ENCODE measurements at regions not wholly inside any gene's neighbourhood (a gene's known extent, or its start where the extent isn't known, plus 50 kb on each side); places are given as distances from the start of the nearest gene placed in this dataset.

- Histone ChIP-seq H3K27ac (no peak overlapping the region), H3K4me3 (no peak overlapping the region), H3K9me3 (no peaks in the 10 kb centered on the region), H3K27me3 (no peaks in the 10 kb centered on the region), H3K36me3 (no peaks in the 10 kb centered on the region), H3K4me1 (no peaks in the 10 kb centered on the region)
- intact Hi-C loops (cut with DNase I), result no loop called here
- no peak for DNase-seq
- TF ChIP-seq, protein P1, sequence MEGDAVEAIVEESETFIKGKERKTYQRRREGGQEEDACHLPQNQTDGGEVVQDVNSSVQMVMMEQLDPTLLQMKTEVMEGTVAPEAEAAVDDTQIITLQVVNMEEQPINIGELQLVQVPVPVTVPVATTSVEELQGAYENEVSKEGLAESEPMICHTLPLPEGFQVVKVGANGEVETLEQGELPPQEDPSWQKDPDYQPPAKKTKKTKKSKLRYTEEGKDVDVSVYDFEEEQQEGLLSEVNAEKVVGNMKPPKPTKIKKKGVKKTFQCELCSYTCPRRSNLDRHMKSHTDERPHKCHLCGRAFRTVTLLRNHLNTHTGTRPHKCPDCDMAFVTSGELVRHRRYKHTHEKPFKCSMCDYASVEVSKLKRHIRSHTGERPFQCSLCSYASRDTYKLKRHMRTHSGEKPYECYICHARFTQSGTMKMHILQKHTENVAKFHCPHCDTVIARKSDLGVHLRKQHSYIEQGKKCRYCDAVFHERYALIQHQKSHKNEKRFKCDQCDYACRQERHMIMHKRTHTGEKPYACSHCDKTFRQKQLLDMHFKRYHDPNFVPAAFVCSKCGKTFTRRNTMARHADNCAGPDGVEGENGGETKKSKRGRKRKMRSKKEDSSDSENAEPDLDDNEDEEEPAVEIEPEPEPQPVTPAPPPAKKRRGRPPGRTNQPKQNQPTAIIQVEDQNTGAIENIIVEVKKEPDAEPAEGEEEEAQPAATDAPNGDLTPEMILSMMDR (IDR thresholded peaks at IDR 0.05), result no peak
- TF ChIP-seq EP300 (IDR thresholded peaks at IDR 0.05) (no peak), POLR2A (IDR thresholded peaks at IDR 0.05) (no peak), POLR2AphosphoS5 (IDR thresholded peaks at IDR 0.05) (no peak)
- 86 to 90% methylated on average over 7 of the region's 7 CpGs for WGBS, 2 donors
Measured at GRCh38 chr12:60872219-60872618, 1276.4 kb downstream of the SLC16A7 start.

DNA sequence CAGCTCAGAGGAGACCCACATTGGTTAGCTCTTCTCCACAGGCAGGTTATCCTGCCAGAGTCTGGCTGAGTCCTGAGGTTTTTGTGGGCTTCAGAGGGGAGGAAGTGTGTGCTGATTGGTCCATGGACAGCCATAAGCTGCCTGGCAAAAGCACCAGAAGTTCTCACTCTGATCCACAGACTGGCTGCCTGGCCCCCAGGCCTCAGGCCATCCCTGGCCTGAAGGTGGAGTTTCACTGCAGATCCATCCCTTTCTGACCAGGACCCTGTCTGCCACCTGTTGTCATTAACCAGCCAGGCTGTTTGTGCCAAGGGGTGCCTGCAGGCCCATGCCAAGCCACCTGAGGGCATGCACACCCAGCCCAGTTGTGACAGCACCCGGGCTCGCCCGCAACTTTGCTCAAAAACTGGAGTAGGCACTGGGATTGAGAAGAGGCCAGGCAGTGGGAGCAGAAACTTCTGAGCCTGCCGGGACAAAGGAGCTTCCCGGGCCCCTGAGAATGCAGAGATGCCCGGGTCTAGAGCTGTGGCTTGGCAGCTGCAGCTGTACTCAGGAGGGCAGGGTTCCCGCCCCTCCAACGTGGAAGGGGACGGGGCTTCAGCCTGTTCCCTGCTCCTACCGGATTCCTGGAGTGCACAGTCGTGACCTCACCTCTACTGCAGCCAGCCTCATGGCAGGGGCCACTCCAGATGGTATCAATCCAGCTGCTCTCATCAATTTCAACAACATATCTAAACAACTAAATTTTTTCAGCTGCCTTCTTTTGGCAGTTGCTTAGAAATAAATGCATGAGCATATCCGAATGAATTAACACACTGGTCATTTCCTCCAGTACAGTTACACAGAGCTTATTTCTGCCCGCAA is 1277.3 kb downstream of the SLC16A7 start:
- WGBS, 2 donors, result 73 to 77% methylated on average over 13 of the region's 13 CpGs

DNA sequence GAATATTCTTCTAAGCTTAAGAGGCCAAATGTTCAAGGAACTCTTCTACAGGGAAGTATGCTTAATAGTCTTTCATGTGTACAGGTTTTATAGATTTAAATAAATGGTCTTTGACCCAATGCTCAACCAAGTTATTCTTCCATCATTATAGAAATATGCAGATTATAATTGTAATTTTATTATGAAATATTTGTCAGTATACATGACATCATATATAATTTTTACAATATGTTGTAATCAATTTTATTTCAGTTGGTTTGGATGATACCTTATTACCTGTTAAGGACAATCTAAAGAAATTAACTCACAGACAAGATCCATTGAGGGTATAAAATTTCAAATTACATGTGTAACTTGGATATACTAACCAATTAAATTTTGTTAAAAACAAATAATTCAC is 1278.3 kb downstream of the SLC16A7 start:
- no peaks in the 10 kb centered on the region for H3K9me3 ChIP-seq
- TF ChIP-seq, protein P1 (IDR thresholded peaks at IDR 0.05), result no peak
- TF ChIP-seq POLR2AphosphoS5 (IDR thresholded peaks at IDR 0.05) (no peak), POLR2A (IDR thresholded peaks at IDR 0.05) (no peak), EP300 (IDR thresholded peaks at IDR 0.05) (no peak)
- intact Hi-C loops (cut with DNase I), result no loop called here
- no peaks in the 10 kb centered on the region for H3K27me3 ChIP-seq
- H3K36me3 ChIP-seq, result no peaks in the 10 kb centered on the region
- H3K4me1 ChIP-seq, result no peaks in the 10 kb centered on the region
- H3K4me3 ChIP-seq, result no peak overlapping the region
- H3K27ac ChIP-seq, result no peak overlapping the region
- DNase-seq, result no peak

More for the DNA sequence above, 1277.3 kb downstream of the SLC16A7 start:
- H3K4me1 ChIP-seq, result no peaks in the 10 kb centered on the region
- peak; percentile 50 for DNase-seq
- no peak overlapping the region for H3K27ac ChIP-seq
- H3K36me3 ChIP-seq, result no peaks in the 10 kb centered on the region
- no peak overlapping the region for H3K4me3 ChIP-seq
- intact Hi-C loops (cut with DNase I), result no loop called here
- no peak for TF ChIP-seq POLR2AphosphoS5 (IDR thresholded peaks at IDR 0.05)
- TF ChIP-seq, protein P1 (IDR thresholded peaks at IDR 0.05), result no peak
- no peak for TF ChIP-seq EP300 (IDR thresholded peaks at IDR 0.05)
- TF ChIP-seq POLR2A (IDR thresholded peaks at IDR 0.05), result no peak
- H3K9me3 ChIP-seq, result no peaks in the 10 kb centered on the region
- H3K27me3 ChIP-seq, result no peaks in the 10 kb centered on the region

- intact Hi-C loops (cut with DNase I), result no loop called here
- DNase-seq, result no peak
- 77 to 81% methylated on average over 2 of the region's 2 CpGs for WGBS, 2 donors
- H3K4me3 ChIP-seq, result no peak overlapping the region
- H3K36me3 ChIP-seq, result no peaks in the 10 kb centered on the region
- no peaks in the 10 kb centered on the region for H3K27me3 ChIP-seq
- TF ChIP-seq, protein P1 (IDR thresholded peaks at IDR 0.05), result no peak
- TF ChIP-seq POLR2AphosphoS5 (IDR thresholded peaks at IDR 0.05) (no peak), POLR2A (IDR thresholded peaks at IDR 0.05) (no peak), EP300 (IDR thresholded peaks at IDR 0.05) (no peak)
- H3K4me1 ChIP-seq, result no peaks in the 10 kb centered on the region
- no peak overlapping the region for H3K27ac ChIP-seq
- no peaks in the 10 kb centered on the region for H3K9me3 ChIP-seq
Measured at GRCh38 chr12:60920841-60921495, 1325.1 kb downstream of the SLC16A7 start.

Measured in sigmoid colon (tissue), 6 donors.